HG02678 (cell line): ENCODE measurements at regions not wholly inside any gene's neighbourhood (a gene's known extent, or its start where the extent isn't known, plus 50 kb on each side); places are given as distances from the start of the nearest gene placed in this dataset.
"Not testable (repeated sequence)": the region's sequence is repeated elsewhere in the genome, so short reads cannot be mapped to it uniquely, and the experiment has no call there.

Source experiments
- ATAC-seq: cut with Tn5 transposase; IDR thresholded peaks from one replicate; pipeline ENCODE4 v1.9.1; 2021; ENCODE audit warnings: mild to moderate bottlenecking, moderate library complexity; ENCODE audit not compliant: unreplicated experiment

- no peak for ATAC-seq
Observed at GRCh38 chr11:71334191-71334590, 81.8 kb upstream of the SHANK2 start.

- no peak for ATAC-seq
Observed at GRCh38 chr11:71333473-71333872, 81.1 kb upstream of the SHANK2 start.

GRCh38 chr11:71332447-71332846 is 80.1 kb upstream of the SHANK2 start:
- ATAC-seq = no peak

GRCh38 chr11:71332046-71332445 is 79.7 kb upstream of the SHANK2 start:
- ATAC-seq = no peak

GRCh38 chr11:71331631-71332030 is 79.3 kb upstream of the SHANK2 start:
- no peak for ATAC-seq

- ATAC-seq = no peak
Observed at GRCh38 chr11:71330996-71331395, 78.6 kb upstream of the SHANK2 start.

- ATAC-seq = no peak
Observed at GRCh38 chr11:71330349-71330748, 78.0 kb upstream of the SHANK2 start.

- ATAC-seq = no peak
Observed at GRCh38 chr11:71329786-71330185, 77.4 kb upstream of the SHANK2 start.

GRCh38 chr11:71329165-71329510 is 76.8 kb upstream of the SHANK2 start:
- no peak for ATAC-seq

GRCh38 chr11:71327156-71328085 is 75.0 kb upstream of the SHANK2 start:
- no peak for ATAC-seq

GRCh38 chr11:71326328-71326940 is 74.1 kb upstream of the SHANK2 start:
- no peak for ATAC-seq

GRCh38 chr11:71325418-71326327 is 73.3 kb upstream of the SHANK2 start:
- no peak for ATAC-seq

- ATAC-seq = no peak
Observed at GRCh38 chr11:71324788-71325417, 72.5 kb upstream of the SHANK2 start.

GRCh38 chr11:71323876-71324526 is 71.6 kb upstream of the SHANK2 start:
- ATAC-seq = no peak

- ATAC-seq = no peak
Observed at GRCh38 chr11:71322861-71323582, 70.6 kb upstream of the SHANK2 start.

GRCh38 chr11:71322192-71322735 is 69.9 kb upstream of the SHANK2 start:
- no peak for ATAC-seq

- ATAC-seq = no peak
Observed at GRCh38 chr11:71321433-71322191, 69.2 kb upstream of the SHANK2 start.

- ATAC-seq = no peak
Observed at GRCh38 chr11:71316701-71317100, 64.3 kb upstream of the SHANK2 start.

GRCh38 chr11:71312616-71313015 is 60.2 kb upstream of the SHANK2 start:
- not testable (repeated sequence) for ATAC-seq
